Mesendoderm (in vitro differentiated cells): ENCODE measurements at regions not wholly inside any gene's neighbourhood (a gene's known extent, or its start where the extent isn't known, plus 50 kb on each side); places are given as distances from the start of the nearest gene placed in this dataset.

Source experiments
- DNase-seq: peaks from one replicate; pipeline ENCODE4 v3.0.0; 2013
- H2AK5ac ChIP-seq: 2 replicates; pipeline ENCODE4 v1.6.1; 2013; ENCODE audit warnings: low read length, inconsistent platforms
- H2BK120ac ChIP-seq: 2 replicates; pipeline ENCODE4 v1.6.1; 2013; ENCODE audit warnings: low read depth, mild to moderate bottlenecking, low read length, moderate library complexity, mixed read lengths
- H2BK15ac ChIP-seq: replicated peaks from 2 replicates; pipeline ENCODE4 v1.6.1; 2013; ENCODE audit warnings: low read depth, mild to moderate bottlenecking, moderate library complexity
- H2BK5ac ChIP-seq: 2 replicates; pipeline ENCODE4 v1.6.1; 2013; ENCODE audit warnings: low read length, inconsistent platforms
- H3K18ac ChIP-seq: 2 replicates; pipeline ENCODE4 v1.6.1; 2013; ENCODE audit warnings: mild to moderate bottlenecking, low read length, mixed read lengths
- H3K23ac ChIP-seq: one replicate; pipeline ENCODE4 v1.6.1; 2013; ENCODE audit warnings: low read length
- H3K27ac ChIP-seq: 2 replicates; pipeline ENCODE4 v1.5.1; 2013; ENCODE audit warnings: low read depth, mild to moderate bottlenecking, inconsistent platforms, low read length, moderate library complexity
- H3K27me3 ChIP-seq: 2 replicates; pipeline ENCODE4 v1.6.1; 2013; ENCODE audit warnings: low read length, control low read depth, mild to moderate bottlenecking, inconsistent platforms; ENCODE audit not compliant: insufficient read depth, poor library complexity
- H3K36me3 ChIP-seq: 2 replicates; pipeline ENCODE4 v1.6.1; 2013; ENCODE audit warnings: low read length, inconsistent platforms; ENCODE audit not compliant: control insufficient read depth, insufficient read depth
- H3K4ac ChIP-seq: one replicate; pipeline ENCODE4 v1.6.1; 2013; ENCODE audit warnings: low read depth, mild to moderate bottlenecking, low read length, moderate library complexity
- H3K4me1 ChIP-seq: 2 replicates; pipeline ENCODE4 v1.6.1; 2013; ENCODE audit warnings: low read depth, low read length, inconsistent platforms; ENCODE audit not compliant: control insufficient read depth
- H3K4me2 ChIP-seq: 2 replicates; pipeline ENCODE4 v1.6.1; 2013; ENCODE audit warnings: low read length
- H3K4me3 ChIP-seq: 2 replicates; pipeline ENCODE4 v1.5.1; 2013; ENCODE audit warnings: mild to moderate bottlenecking, low read length
- H3K56ac ChIP-seq: one replicate; pipeline ENCODE4 v1.6.1; 2013; ENCODE audit warnings: low read length
- H3K79me1 ChIP-seq: 2 replicates; pipeline ENCODE4 v1.6.1; 2013; ENCODE audit warnings: low read length, inconsistent platforms
- H3K79me2 ChIP-seq: 2 replicates; pipeline ENCODE4 v1.6.1; 2013; ENCODE audit warnings: mild to moderate bottlenecking, low read length; ENCODE audit not compliant: control insufficient read depth, insufficient read depth
- H3K9ac ChIP-seq: 2 replicates; pipeline ENCODE4 v1.6.1; 2013; ENCODE audit warnings: low read length, inconsistent platforms
- H4K5ac ChIP-seq: one replicate; pipeline ENCODE4 v1.6.1; 2013; ENCODE audit warnings: low read length
- H4K8ac ChIP-seq: one replicate; pipeline ENCODE4 v1.6.1; 2013; ENCODE audit warnings: low read depth, mild to moderate bottlenecking, control low read depth, low read length, moderate library complexity
- WGBS: extraction: QIAGEN DNeasy Blood & Tissue Kit; methylation state at CpG from one replicate; pipeline ENCODE4 v1.1.7; 2013; ENCODE audit warnings: low lambda C conversion rate, missing lambda C conversion rate; ENCODE audit not compliant: insufficient coverage; ENCODE audit errors: extremely low coverage; 5-methylcytosine and 5-hydroxymethylcytosine counted together

DNA sequence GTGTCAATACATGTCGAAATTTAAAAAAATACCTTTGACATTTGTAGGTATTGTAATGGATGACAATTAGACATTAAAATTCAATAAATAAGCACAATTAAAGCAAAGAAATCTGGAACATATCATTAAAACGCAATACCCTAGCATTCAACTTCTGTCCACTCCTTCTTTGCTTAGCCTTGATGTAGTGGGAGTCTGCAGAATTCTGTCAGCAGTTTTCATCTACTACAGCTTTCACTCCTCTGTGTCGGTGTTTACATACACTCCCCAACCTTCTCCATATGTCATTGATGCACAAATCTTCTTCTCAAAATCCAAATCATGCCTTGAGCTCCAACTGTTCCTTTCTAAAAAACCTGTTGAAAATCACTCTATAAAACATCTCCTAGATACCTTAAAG lies 1380.6 kb downstream of the DSC3 start:
- Histone ChIP-seq H3K4me1 (no peaks in the 10 kb centered on the region), H2AK5ac (no peak overlapping the region), H3K56ac (no peak overlapping the region), H3K4me3 (no peak overlapping the region), H2BK5ac (no peak overlapping the region), H3K27ac (no peak overlapping the region), H3K18ac (no peak overlapping the region), H4K5ac (no peak overlapping the region), H3K36me3 (no peaks in the 10 kb centered on the region), H3K4me2 (no peak overlapping the region), H3K4ac (no peak overlapping the region), H3K79me1 (no peaks in the 10 kb centered on the region), H2BK15ac (no peak overlapping the region), H3K23ac (no peak overlapping the region), H3K9ac (no peak overlapping the region), H2BK120ac (no peak overlapping the region), H3K79me2 (no peaks in the 10 kb centered on the region), H3K27me3 (no peaks in the 10 kb centered on the region), H4K8ac (no peak overlapping the region)
- WGBS, result no CpG with 5 or more reads among the region's 3 CpGs
- no peak for DNase-seq

DNA sequence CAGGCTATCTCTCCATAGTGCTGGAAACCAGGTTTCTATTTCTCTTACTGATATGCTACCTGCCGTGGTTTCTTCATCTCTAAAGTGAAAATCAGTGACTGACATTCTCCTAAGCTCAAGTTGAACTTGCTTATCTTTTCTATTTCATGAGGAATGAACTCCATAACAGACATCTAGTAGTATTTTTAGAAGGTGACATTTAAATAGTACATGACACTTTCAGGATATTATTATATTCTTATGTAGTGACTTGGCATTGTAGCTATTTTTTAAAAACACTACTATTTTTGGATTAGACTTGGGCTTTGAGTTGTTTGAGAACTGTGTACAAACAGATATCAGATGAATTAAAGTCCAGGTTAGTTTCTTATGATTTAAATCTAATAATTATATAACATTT lies 1381.8 kb downstream of the DSC3 start:
- Histone ChIP-seq H3K79me2 (no peaks in the 10 kb centered on the region), H4K8ac (no peak overlapping the region), H3K23ac (no peak overlapping the region), H3K36me3 (no peaks in the 10 kb centered on the region), H3K27ac (no peak overlapping the region), H3K27me3 (no peaks in the 10 kb centered on the region), H2AK5ac (no peak overlapping the region), H4K5ac (no peak overlapping the region), H3K4me2 (no peak overlapping the region), H2BK5ac (no peak overlapping the region), H3K4ac (no peak overlapping the region), H2BK15ac (no peak overlapping the region), H3K56ac (no peak overlapping the region), H3K18ac (no peak overlapping the region), H2BK120ac (no peak overlapping the region), H3K9ac (no peak overlapping the region), H3K4me3 (no peak overlapping the region), H3K4me1 (no peaks in the 10 kb centered on the region), H3K79me1 (no peaks in the 10 kb centered on the region)
- no peak for DNase-seq
- no CpG with 5 or more reads among the region's 1 CpG for WGBS

- Histone ChIP-seq H4K8ac (no peak overlapping the region), H3K9ac (no peak overlapping the region), H3K36me3 (no peaks in the 10 kb centered on the region), H2AK5ac (no peak overlapping the region), H3K4ac (no peak overlapping the region), H3K79me2 (no peaks in the 10 kb centered on the region), H3K18ac (no peak overlapping the region), H2BK5ac (no peak overlapping the region), H3K27ac (no peak overlapping the region), H2BK120ac (no peak overlapping the region), H4K5ac (no peak overlapping the region), H3K79me1 (no peaks in the 10 kb centered on the region), H3K4me1 (no peaks in the 10 kb centered on the region), H3K27me3 (no peaks in the 10 kb centered on the region), H3K4me2 (no peak overlapping the region), H2BK15ac (no peak overlapping the region), H3K23ac (no peak overlapping the region), H3K4me3 (no peak overlapping the region), H3K56ac (no peak overlapping the region)
- DNase-seq, result no peak
- WGBS, result no CpG with 5 or more reads among the region's 2 CpGs
Measured at GRCh38 chr18:29653671-29654215, 1388.8 kb downstream of the DSC3 start.

DNA sequence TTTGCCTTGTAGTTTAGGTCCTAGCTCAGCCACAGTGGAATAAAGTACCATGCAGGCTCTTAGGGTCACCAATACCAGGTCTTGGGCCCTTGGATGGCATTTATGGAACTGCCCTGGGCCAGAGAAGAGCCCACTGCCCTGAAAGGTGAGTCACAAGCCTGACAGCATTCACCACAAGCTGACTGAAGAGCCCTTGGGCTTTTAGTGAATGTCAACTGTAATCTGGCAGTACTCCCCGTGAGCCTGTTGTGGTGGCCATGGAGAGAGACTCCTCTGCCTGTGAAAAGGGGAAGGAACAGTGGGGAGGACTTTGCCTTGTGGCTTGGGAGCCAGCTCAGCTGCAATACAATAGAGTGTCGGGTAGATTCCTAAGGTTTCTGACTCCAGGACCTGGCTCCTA lies 1389.7 kb downstream of the DSC3 start:
- H3K4me2 ChIP-seq, result no peak overlapping the region
- no peaks in the 10 kb centered on the region for H3K36me3 ChIP-seq
- H3K23ac ChIP-seq, result no peak overlapping the region
- no peak overlapping the region for H3K9ac ChIP-seq
- no peak overlapping the region for H3K27ac ChIP-seq
- H2AK5ac ChIP-seq, result no peak overlapping the region
- H3K18ac ChIP-seq, result no peak overlapping the region
- no peak overlapping the region for H3K4ac ChIP-seq
- H3K27me3 ChIP-seq, result no peaks in the 10 kb centered on the region
- H2BK15ac ChIP-seq, result no peak overlapping the region
- H3K56ac ChIP-seq, result no peak overlapping the region
- H2BK120ac ChIP-seq, result no peak overlapping the region
- no peaks in the 10 kb centered on the region for H3K4me1 ChIP-seq
- DNase-seq, result peak; percentile 6
- no peak overlapping the region for H2BK5ac ChIP-seq
- H4K5ac ChIP-seq, result no peak overlapping the region
- H4K8ac ChIP-seq, result no peak overlapping the region
- H3K79me2 ChIP-seq, result no peaks in the 10 kb centered on the region
- no peak overlapping the region for H3K4me3 ChIP-seq
- no peaks in the 10 kb centered on the region for H3K79me1 ChIP-seq
- no CpG with 5 or more reads among the region's 2 CpGs for WGBS

DNA sequence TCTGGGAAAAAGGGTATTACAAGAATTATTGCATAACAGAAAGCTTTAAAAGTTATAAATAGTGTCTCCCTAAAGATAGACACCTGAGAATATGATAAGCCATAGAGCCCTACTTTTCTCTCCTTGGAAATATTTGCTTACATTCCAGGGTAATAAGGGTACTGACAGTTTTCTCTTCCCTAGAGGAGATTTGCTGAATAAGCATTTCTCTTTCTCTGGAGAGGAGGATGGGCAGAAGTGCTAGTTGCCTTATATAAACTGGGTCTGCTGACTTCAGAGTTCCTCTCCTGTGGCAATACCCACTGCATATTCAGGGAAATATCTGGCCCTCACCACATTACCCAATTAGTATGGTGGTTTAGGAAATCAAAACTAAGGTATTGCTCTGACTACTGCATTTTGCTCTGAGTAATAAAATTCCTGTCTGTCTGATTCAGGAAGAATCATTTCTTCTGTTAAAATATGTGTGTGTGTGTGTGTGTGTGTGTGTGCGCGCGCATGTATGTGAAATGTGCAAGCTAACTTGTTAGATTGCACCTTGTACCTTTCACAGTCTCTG lies 1391.3 kb downstream of the DSC3 start:
- H3K79me2 ChIP-seq, result no peaks in the 10 kb centered on the region
- H4K8ac ChIP-seq, result no peak overlapping the region
- H4K5ac ChIP-seq, result no peak overlapping the region
- WGBS, result no CpG with 5 or more reads among the region's 3 CpGs
- no peak overlapping the region for H3K4me3 ChIP-seq
- no peak overlapping the region for H3K4ac ChIP-seq
- H3K36me3 ChIP-seq, result no peaks in the 10 kb centered on the region
- no peak overlapping the region for H3K4me2 ChIP-seq
- H3K27ac ChIP-seq, result no peak overlapping the region
- no peaks in the 10 kb centered on the region for H3K79me1 ChIP-seq
- no peak overlapping the region for H2BK15ac ChIP-seq
- no peak overlapping the region for H2BK120ac ChIP-seq
- no peak overlapping the region for H3K9ac ChIP-seq
- H3K18ac ChIP-seq, result no peak overlapping the region
- no peaks in the 10 kb centered on the region for H3K4me1 ChIP-seq
- no peaks in the 10 kb centered on the region for H3K27me3 ChIP-seq
- no peak overlapping the region for H2BK5ac ChIP-seq
- no peak overlapping the region for H3K56ac ChIP-seq
- DNase-seq, result no peak
- H2AK5ac ChIP-seq, result no peak overlapping the region
- H3K23ac ChIP-seq, result no peak overlapping the region

DNA sequence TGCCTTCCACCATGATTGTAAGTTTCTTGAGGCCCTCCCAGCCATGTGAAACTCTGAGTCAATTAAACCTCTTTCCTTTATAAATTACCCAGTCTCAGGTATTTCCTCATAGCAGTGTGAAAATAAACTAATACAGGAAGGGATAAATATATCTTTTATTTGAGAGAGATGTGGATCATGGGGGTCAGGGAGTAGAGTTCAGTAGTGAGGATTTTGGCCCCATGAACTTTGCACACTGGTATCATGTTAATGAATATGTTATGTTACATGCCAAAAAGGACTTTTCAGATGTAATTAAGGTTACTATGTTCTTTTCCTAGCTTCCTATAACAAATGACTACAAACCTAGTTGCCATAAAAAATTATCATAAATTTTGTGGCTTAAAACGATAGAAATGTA lies 1393.7 kb downstream of the DSC3 start:
- Histone ChIP-seq H2BK120ac (no peak overlapping the region), H2BK15ac (no peak overlapping the region), H4K5ac (no peak overlapping the region), H3K4ac (no peak overlapping the region), H3K23ac (no peak overlapping the region), H3K4me2 (no peak overlapping the region), H3K79me2 (no peaks in the 10 kb centered on the region), H3K4me3 (no peak overlapping the region), H3K4me1 (no peaks in the 10 kb centered on the region), H3K56ac (no peak overlapping the region), H3K79me1 (no peaks in the 10 kb centered on the region), H2BK5ac (no peak overlapping the region), H4K8ac (no peak overlapping the region), H2AK5ac (no peak overlapping the region), H3K36me3 (no peaks in the 10 kb centered on the region), H3K27me3 (no peaks in the 10 kb centered on the region), H3K9ac (no peak overlapping the region), H3K27ac (no peak overlapping the region), H3K18ac (no peak overlapping the region)
- DNase-seq, result no peak
- WGBS, result no CpG with 5 or more reads among the region's 1 CpG
